SK-N-SH (cell line): ENCODE measurements at regions not wholly inside any gene's neighbourhood (a gene's known extent, or its start where the extent isn't known, plus 50 kb on each side); places are given as distances from the start of the nearest gene placed in this dataset.

Source experiments
- CTCF ChIA-PET: fragments of 300-600, 350-600 bp; formaldehyde crosslinking; extraction: SDS; loops from one replicate; lab custom pipeline; 2021; lab: Yijun Ruan, JAX
- POLR2A ChIA-PET: fragments of 350-600 bp; sonication (Branson Sonifier 250); formaldehyde crosslinking; extraction: SDS; loops from one replicate; lab custom pipeline; 2020; ENCODE audit warnings: antibody characterized with exemption, inconsistent platforms; lab: Yijun Ruan, JAX
- DNase-seq: peaks from one replicate; pipeline ENCODE4 v3.0.0; 2012
- H2AFZ ChIP-seq: fragments of 200-600 bp; sonication (generic); 2 replicates; pipeline ENCODE4 v1.8.1; 2016; ENCODE audit warnings: antibody characterized with exemption, mild to moderate bottlenecking, low read depth
- H3F3A ChIP-seq: fragments of 200-600 bp; sonication (generic); replicated peaks from 2 replicates; pipeline ENCODE3; 2016; ENCODE audit warnings: antibody characterized with exemption, mild to moderate bottlenecking; ENCODE audit not compliant: insufficient read depth
- H3K27ac ChIP-seq, 2 experiments: fragments of 200-500 bp in 1 of 2; fragments of 200-600 bp in 1 of 2; sonication (Bioruptor generic) in 1 of 2; sonication (generic), shearing (Covaris generic) in 1 of 2; 2 replicates each; pipeline versions ENCODE4 v1.5.1 to v1.6.1; 2014 to 2016; ENCODE audit warnings: low read depth in 2 of 2, inconsistent platforms in 1 of 2, low read length in 1 of 2, mild to moderate bottlenecking in 1 of 2, mixed read lengths in 1 of 2
- H3K27me3 ChIP-seq: fragments of 200-600 bp; sonication (generic), shearing (Covaris generic); 2 replicates; pipeline ENCODE4 v1.6.1; 2016; ENCODE audit warnings: mixed run types; ENCODE audit not compliant: insufficient read depth
- H3K36me3 ChIP-seq, 2 experiments: fragments of 200-500 bp in 1 of 2; fragments of 200-600 bp in 1 of 2; sonication (Bioruptor generic) in 1 of 2; sonication (generic) in 1 of 2; replicated peaks in 1 of 2; 2 replicates each; pipeline versions ENCODE3 to v1.5.1; 2014 to 2016; ENCODE audit warnings: low read length in 1 of 2, mild to moderate bottlenecking in 1 of 2; ENCODE audit not compliant: insufficient read depth in 2 of 2, control insufficient read depth in 1 of 2
- H3K4me1 ChIP-seq, 2 experiments: fragments of 200-500 bp in 1 of 2; fragments of 200-600 bp in 1 of 2; sonication (Bioruptor generic) in 1 of 2; sonication (generic), shearing (Covaris generic) in 1 of 2; 2 replicates each; pipeline versions ENCODE4 v1.5.1 to v1.6.1; 2014 to 2016; ENCODE audit warnings: low read depth in 1 of 2, low read length in 1 of 2, mixed run types in 1 of 2; ENCODE audit not compliant: insufficient read depth in 2 of 2, control insufficient read depth in 1 of 2
- H3K4me2 ChIP-seq: fragments of 200-600 bp; sonication (generic), shearing (Covaris generic); 2 replicates; pipeline ENCODE4 v1.6.1; 2017; ENCODE audit warnings: mixed run types
- H3K4me3 ChIP-seq, 2 experiments: fragments of 200-500 bp in 1 of 2; fragments of 200-600 bp in 1 of 2; sonication (Bioruptor generic) in 1 of 2; sonication (generic), shearing (Covaris generic) in 1 of 2; 2 replicates each; pipeline versions ENCODE4 v1.5.1 to v1.8.1; 2014 to 2016; ENCODE audit warnings: low read depth in 2 of 2, inconsistent platforms in 1 of 2, low read length in 1 of 2, mild to moderate bottlenecking in 1 of 2, mixed read lengths in 1 of 2, moderate library complexity in 1 of 2
- H3K79me2 ChIP-seq: fragments of 200-600 bp; sonication (generic); 2 replicates; pipeline ENCODE4 v1.8.1; 2017; ENCODE audit warnings: mild to moderate bottlenecking; ENCODE audit not compliant: insufficient read depth
- H3K9ac ChIP-seq: fragments of 200-600 bp; sonication (generic); 2 replicates; pipeline ENCODE4 v1.6.1; 2017; ENCODE audit warnings: mixed run types
- H3K9me2 ChIP-seq: fragments of 200-600 bp; sonication (generic); 2 replicates; pipeline ENCODE4 v1.6.1; 2017; ENCODE audit warnings: mixed run types
- H3K9me3 ChIP-seq: fragments of 200-600 bp; sonication (generic); 2 replicates; pipeline ENCODE4 v1.6.1; 2017; ENCODE audit warnings: mixed run types, mild to moderate bottlenecking, moderate library complexity
- H4K20me1 ChIP-seq: fragments of 200-600 bp; sonication (generic); 2 replicates; pipeline ENCODE4 v1.6.1; 2017; ENCODE audit warnings: mild to moderate bottlenecking, mixed run types; ENCODE audit not compliant: insufficient read depth
- CHD2 ChIP-seq: fragments of 150-350 bp; IDR thresholded peaks from 2 replicates; pipeline ENCODE4 v1.6.1; 2018; ENCODE audit warnings: low read length; ENCODE audit not compliant: partially characterized antibody
- ELF1 ChIP-seq: IDR thresholded peaks from 2 replicates; pipeline ENCODE4 v1.4.0; 2012
- EP300 ChIP-seq, 2 experiments: IDR thresholded peaks; 2 replicates each; pipeline versions ENCODE4 v1.4.0 to v1.6.1; 2012; ENCODE audit warnings: borderline replicate concordance in 1 of 2, low read depth in 1 of 2, low read length in 1 of 2
- FOSL2 ChIP-seq: IDR thresholded peaks from 2 replicates; pipeline ENCODE4 v1.4.0; 2012; ENCODE audit warnings: low read depth, mild to moderate bottlenecking, moderate library complexity, borderline replicate concordance
- FOXM1 ChIP-seq: IDR thresholded peaks from 2 replicates; pipeline ENCODE4 v1.4.0; 2012; ENCODE audit warnings: low read depth, mild to moderate bottlenecking
- JUND ChIP-seq: IDR thresholded peaks from 2 replicates; pipeline ENCODE4 v1.4.0; 2012
- MEF2A ChIP-seq: IDR thresholded peaks from 2 replicates; pipeline ENCODE4 v1.4.0; 2012; ENCODE audit warnings: low read depth, borderline replicate concordance
- NRF1 ChIP-seq: IDR thresholded peaks from 2 replicates; pipeline ENCODE4 v1.6.1; 2012; ENCODE audit warnings: low read depth, mild to moderate bottlenecking, low read length
- POLR2AphosphoS5 ChIP-seq: IDR thresholded peaks from 2 replicates; pipeline ENCODE4 v1.6.1; 2012; ENCODE audit warnings: low read depth, low read length
- RCOR1 ChIP-seq: fragments of 150-350 bp; IDR thresholded peaks from 2 replicates; pipeline ENCODE4 v1.6.1; 2017; ENCODE audit warnings: antibody characterized with exemption, low read length
- RFX5 ChIP-seq: IDR thresholded peaks from 2 replicates; pipeline ENCODE4 v1.6.1; 2012; ENCODE audit warnings: mild to moderate bottlenecking, improper control_type of control experiment, low read length
- RXRA ChIP-seq: IDR thresholded peaks from 2 replicates; pipeline ENCODE4 v1.4.0; 2012; ENCODE audit warnings: low read depth, mild to moderate bottlenecking, borderline replicate concordance
- TAF1 ChIP-seq: IDR thresholded peaks from 2 replicates; pipeline ENCODE4 v1.6.1; 2012; ENCODE audit warnings: low read depth, mild to moderate bottlenecking, low read length, moderate library complexity, borderline replicate concordance
- TCF12 ChIP-seq: IDR thresholded peaks from 2 replicates; pipeline ENCODE4 v1.4.0; 2012
- YY1 ChIP-seq: IDR thresholded peaks from 2 replicates; pipeline ENCODE4 v1.4.0; 2012; ENCODE audit warnings: low read depth, mild to moderate bottlenecking
- WGBS: methylation state at CpG from one replicate; pipeline ENCODE4 v1.1.6; 2017; ENCODE audit warnings: low lambda C conversion rate; 5-methylcytosine and 5-hydroxymethylcytosine counted together
- small RNA-seq, 7 experiments: library from RNA; depleted of rRNA; stranded (forward); fragments of <200 nt; gene quantifications; one replicate each; pipeline ENCODE3, GENCODE V24; 2012
- TF ChIP-seq, protein P1 (sequence below): fragments of 150-350 bp; IDR thresholded peaks from 2 replicates; pipeline ENCODE4 v1.6.1; 2017; ENCODE audit warnings: antibody characterized with exemption, low read length, low read depth, borderline replicate concordance
- TF ChIP-seq, protein P2 (sequence below): fragments of 200-600 bp; sonication (generic); IDR thresholded peaks from 2 replicates; pipeline ENCODE4 v1.6.1; 2017; ENCODE audit warnings: antibody characterized with exemption, mild to moderate bottlenecking, moderate library complexity
- TF ChIP-seq, protein P3 (sequence below): IDR thresholded peaks from 2 replicates; pipeline ENCODE4 v1.4.0; 2012; ENCODE audit warnings: low read depth, borderline replicate concordance
- TF ChIP-seq, protein P4 (sequence below): fragments of 150-350 bp; IDR thresholded peaks from 2 replicates; pipeline ENCODE4 v1.6.1; 2016; ENCODE audit warnings: mild to moderate bottlenecking, low read depth, low read length
- TF ChIP-seq, protein P5 (sequence below): IDR thresholded peaks from 2 replicates; pipeline ENCODE4 v1.4.0; 2012; ENCODE audit warnings: low read depth, borderline replicate concordance

DNA sequence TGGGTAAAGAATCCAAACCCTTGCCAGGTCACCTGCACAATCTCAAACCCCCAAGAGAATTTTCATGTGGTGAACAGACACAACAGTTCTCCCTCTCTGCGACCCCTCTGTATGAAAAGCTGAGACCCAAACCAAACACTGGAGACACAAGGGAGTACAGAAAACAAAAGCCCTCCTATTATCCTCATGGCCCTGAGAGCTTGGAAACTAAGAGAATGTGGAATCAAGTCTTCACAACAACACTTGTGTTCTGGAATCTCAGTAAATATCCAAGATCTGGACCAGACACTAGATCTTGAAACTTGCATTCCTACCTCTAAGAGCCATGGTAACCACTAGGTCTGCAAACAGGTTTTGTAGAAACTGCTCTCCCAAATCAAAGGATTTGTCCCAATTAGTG, 50.1 kb upstream of the CCDC150 start:
- Histone ChIP-seq H3K27ac (no peak overlapping the region), H3K9ac (no peak overlapping the region), H3K27me3 (no peaks in the 10 kb centered on the region), H4K20me1 (no peaks in the 10 kb centered on the region), H3K4me1 (peaks cover 10 to 12% of the 10 kb centered on the region in 2 experiments), H3K9me3 (no peaks in the 10 kb centered on the region), H3K79me2 (peaks cover 4% of the 10 kb centered on the region), H3K4me2 (no peak overlapping the region), H3K36me3 (no peaks in the 10 kb centered on the region), H2AFZ (no peak overlapping the region), H3F3A (peaks cover 22% of the 10 kb centered on the region), H3K4me3 (no peak overlapping the region)
- 92% methylated on average over 1 of the region's 1 CpG for whole genome bisulfite sequencing
- ChIA-PET CTCF (interaction anchor here (1.0 kb wide), 1 partner anchor 157 kb away, joined by 4 read pairs; no protein-coding TSS in a partner anchor), POLR2A (no interaction called here)
- DNase-seq, result no peak
- TF ChIP-seq, protein P1, sequence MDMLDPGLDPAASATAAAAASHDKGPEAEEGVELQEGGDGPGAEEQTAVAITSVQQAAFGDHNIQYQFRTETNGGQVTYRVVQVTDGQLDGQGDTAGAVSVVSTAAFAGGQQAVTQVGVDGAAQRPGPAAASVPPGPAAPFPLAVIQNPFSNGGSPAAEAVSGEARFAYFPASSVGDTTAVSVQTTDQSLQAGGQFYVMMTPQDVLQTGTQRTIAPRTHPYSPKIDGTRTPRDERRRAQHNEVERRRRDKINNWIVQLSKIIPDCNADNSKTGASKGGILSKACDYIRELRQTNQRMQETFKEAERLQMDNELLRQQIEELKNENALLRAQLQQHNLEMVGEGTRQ, result no peak
- TF ChIP-seq FOSL2 (no peak), POLR2AphosphoS5 (no peak), NRF1 (no peak), JUND (no peak), FOXM1 (no peak), ELF1 (no peak), RCOR1 (no peak), YY1 (no peak), CHD2 (no peak), TAF1 (no peak), RFX5 (no peak), RXRA (no peak), TCF12 (no peak), EP300 (IDR thresholded peaks at IDR 0.05; ENCODE audit: borderline replicate concordance in 1 of 2, low read depth in 1 of 2, low read length in 1 of 2) (no peak), MEF2A (no peak)
- TF ChIP-seq, protein P2, sequence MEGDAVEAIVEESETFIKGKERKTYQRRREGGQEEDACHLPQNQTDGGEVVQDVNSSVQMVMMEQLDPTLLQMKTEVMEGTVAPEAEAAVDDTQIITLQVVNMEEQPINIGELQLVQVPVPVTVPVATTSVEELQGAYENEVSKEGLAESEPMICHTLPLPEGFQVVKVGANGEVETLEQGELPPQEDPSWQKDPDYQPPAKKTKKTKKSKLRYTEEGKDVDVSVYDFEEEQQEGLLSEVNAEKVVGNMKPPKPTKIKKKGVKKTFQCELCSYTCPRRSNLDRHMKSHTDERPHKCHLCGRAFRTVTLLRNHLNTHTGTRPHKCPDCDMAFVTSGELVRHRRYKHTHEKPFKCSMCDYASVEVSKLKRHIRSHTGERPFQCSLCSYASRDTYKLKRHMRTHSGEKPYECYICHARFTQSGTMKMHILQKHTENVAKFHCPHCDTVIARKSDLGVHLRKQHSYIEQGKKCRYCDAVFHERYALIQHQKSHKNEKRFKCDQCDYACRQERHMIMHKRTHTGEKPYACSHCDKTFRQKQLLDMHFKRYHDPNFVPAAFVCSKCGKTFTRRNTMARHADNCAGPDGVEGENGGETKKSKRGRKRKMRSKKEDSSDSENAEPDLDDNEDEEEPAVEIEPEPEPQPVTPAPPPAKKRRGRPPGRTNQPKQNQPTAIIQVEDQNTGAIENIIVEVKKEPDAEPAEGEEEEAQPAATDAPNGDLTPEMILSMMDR, result no peak
- TF ChIP-seq, protein P3, sequence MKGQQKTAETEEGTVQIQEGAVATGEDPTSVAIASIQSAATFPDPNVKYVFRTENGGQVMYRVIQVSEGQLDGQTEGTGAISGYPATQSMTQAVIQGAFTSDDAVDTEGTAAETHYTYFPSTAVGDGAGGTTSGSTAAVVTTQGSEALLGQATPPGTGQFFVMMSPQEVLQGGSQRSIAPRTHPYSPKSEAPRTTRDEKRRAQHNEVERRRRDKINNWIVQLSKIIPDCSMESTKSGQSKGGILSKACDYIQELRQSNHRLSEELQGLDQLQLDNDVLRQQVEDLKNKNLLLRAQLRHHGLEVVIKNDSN, result no peak
- TF ChIP-seq, protein P4, sequence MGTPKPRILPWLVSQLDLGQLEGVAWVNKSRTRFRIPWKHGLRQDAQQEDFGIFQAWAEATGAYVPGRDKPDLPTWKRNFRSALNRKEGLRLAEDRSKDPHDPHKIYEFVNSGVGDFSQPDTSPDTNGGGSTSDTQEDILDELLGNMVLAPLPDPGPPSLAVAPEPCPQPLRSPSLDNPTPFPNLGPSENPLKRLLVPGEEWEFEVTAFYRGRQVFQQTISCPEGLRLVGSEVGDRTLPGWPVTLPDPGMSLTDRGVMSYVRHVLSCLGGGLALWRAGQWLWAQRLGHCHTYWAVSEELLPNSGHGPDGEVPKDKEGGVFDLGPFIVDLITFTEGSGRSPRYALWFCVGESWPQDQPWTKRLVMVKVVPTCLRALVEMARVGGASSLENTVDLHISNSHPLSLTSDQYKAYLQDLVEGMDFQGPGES, result no peak
- TF ChIP-seq, protein P5, sequence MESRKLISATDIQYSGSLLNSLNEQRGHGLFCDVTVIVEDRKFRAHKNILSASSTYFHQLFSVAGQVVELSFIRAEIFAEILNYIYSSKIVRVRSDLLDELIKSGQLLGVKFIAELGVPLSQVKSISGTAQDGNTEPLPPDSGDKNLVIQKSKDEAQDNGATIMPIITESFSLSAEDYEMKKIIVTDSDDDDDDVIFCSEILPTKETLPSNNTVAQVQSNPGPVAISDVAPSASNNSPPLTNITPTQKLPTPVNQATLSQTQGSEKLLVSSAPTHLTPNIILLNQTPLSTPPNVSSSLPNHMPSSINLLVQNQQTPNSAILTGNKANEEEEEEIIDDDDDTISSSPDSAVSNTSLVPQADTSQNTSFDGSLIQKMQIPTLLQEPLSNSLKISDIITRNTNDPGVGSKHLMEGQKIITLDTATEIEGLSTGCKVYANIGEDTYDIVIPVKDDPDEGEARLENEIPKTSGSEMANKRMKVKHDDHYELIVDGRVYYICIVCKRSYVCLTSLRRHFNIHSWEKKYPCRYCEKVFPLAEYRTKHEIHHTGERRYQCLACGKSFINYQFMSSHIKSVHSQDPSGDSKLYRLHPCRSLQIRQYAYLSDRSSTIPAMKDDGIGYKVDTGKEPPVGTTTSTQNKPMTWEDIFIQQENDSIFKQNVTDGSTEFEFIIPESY, result no peak
- TF ChIP-seq, all 33 proteins: peak for 0
- H3K9me2 ChIP-seq, result no peaks in the 10 kb centered on the region

Small RNAs in the stretch of these regions (small RNA-seq; reads per million reads assigned to genes)
- gene RN7SL820P, result 0 reads per million in 7 experiments
